SK-N-SH (cell line): ENCODE measurements at regions not wholly inside any gene's neighbourhood (a gene's known extent, or its start where the extent isn't known, plus 50 kb on each side); places are given as distances from the start of the nearest gene placed in this dataset.

Source experiments
- CTCF ChIA-PET: fragments of 300-600, 350-600 bp; formaldehyde crosslinking; extraction: SDS; loops from one replicate; lab custom pipeline; 2021; lab: Yijun Ruan, JAX
- POLR2A ChIA-PET: fragments of 350-600 bp; sonication (Branson Sonifier 250); formaldehyde crosslinking; extraction: SDS; loops from one replicate; lab custom pipeline; 2020; ENCODE audit warnings: antibody characterized with exemption, inconsistent platforms; lab: Yijun Ruan, JAX
- DNase-seq: peaks from one replicate; pipeline ENCODE4 v3.0.0; 2012
- H2AFZ ChIP-seq: fragments of 200-600 bp; sonication (generic); 2 replicates; pipeline ENCODE4 v1.8.1; 2016; ENCODE audit warnings: antibody characterized with exemption, mild to moderate bottlenecking, low read depth
- H3F3A ChIP-seq: fragments of 200-600 bp; sonication (generic); replicated peaks from 2 replicates; pipeline ENCODE3; 2016; ENCODE audit warnings: antibody characterized with exemption, mild to moderate bottlenecking; ENCODE audit not compliant: insufficient read depth
- H3K27ac ChIP-seq, 2 experiments: fragments of 200-500 bp in 1 of 2; fragments of 200-600 bp in 1 of 2; sonication (Bioruptor generic) in 1 of 2; sonication (generic), shearing (Covaris generic) in 1 of 2; 2 replicates each; pipeline versions ENCODE4 v1.5.1 to v1.6.1; 2014 to 2016; ENCODE audit warnings: low read depth in 2 of 2, inconsistent platforms in 1 of 2, low read length in 1 of 2, mild to moderate bottlenecking in 1 of 2, mixed read lengths in 1 of 2
- H3K27me3 ChIP-seq: fragments of 200-600 bp; sonication (generic), shearing (Covaris generic); 2 replicates; pipeline ENCODE4 v1.6.1; 2016; ENCODE audit warnings: mixed run types; ENCODE audit not compliant: insufficient read depth
- H3K36me3 ChIP-seq, 2 experiments: fragments of 200-500 bp in 1 of 2; fragments of 200-600 bp in 1 of 2; sonication (Bioruptor generic) in 1 of 2; sonication (generic) in 1 of 2; replicated peaks in 1 of 2; 2 replicates each; pipeline versions ENCODE3 to v1.5.1; 2014 to 2016; ENCODE audit warnings: low read length in 1 of 2, mild to moderate bottlenecking in 1 of 2; ENCODE audit not compliant: insufficient read depth in 2 of 2, control insufficient read depth in 1 of 2
- H3K4me1 ChIP-seq, 2 experiments: fragments of 200-500 bp in 1 of 2; fragments of 200-600 bp in 1 of 2; sonication (Bioruptor generic) in 1 of 2; sonication (generic), shearing (Covaris generic) in 1 of 2; 2 replicates each; pipeline versions ENCODE4 v1.5.1 to v1.6.1; 2014 to 2016; ENCODE audit warnings: low read depth in 1 of 2, low read length in 1 of 2, mixed run types in 1 of 2; ENCODE audit not compliant: insufficient read depth in 2 of 2, control insufficient read depth in 1 of 2
- H3K4me2 ChIP-seq: fragments of 200-600 bp; sonication (generic), shearing (Covaris generic); 2 replicates; pipeline ENCODE4 v1.6.1; 2017; ENCODE audit warnings: mixed run types
- H3K4me3 ChIP-seq, 2 experiments: fragments of 200-500 bp in 1 of 2; fragments of 200-600 bp in 1 of 2; sonication (Bioruptor generic) in 1 of 2; sonication (generic), shearing (Covaris generic) in 1 of 2; 2 replicates each; pipeline versions ENCODE4 v1.5.1 to v1.8.1; 2014 to 2016; ENCODE audit warnings: low read depth in 2 of 2, inconsistent platforms in 1 of 2, low read length in 1 of 2, mild to moderate bottlenecking in 1 of 2, mixed read lengths in 1 of 2, moderate library complexity in 1 of 2
- H3K79me2 ChIP-seq: fragments of 200-600 bp; sonication (generic); 2 replicates; pipeline ENCODE4 v1.8.1; 2017; ENCODE audit warnings: mild to moderate bottlenecking; ENCODE audit not compliant: insufficient read depth
- H3K9ac ChIP-seq: fragments of 200-600 bp; sonication (generic); 2 replicates; pipeline ENCODE4 v1.6.1; 2017; ENCODE audit warnings: mixed run types
- H3K9me2 ChIP-seq: fragments of 200-600 bp; sonication (generic); 2 replicates; pipeline ENCODE4 v1.6.1; 2017; ENCODE audit warnings: mixed run types
- H3K9me3 ChIP-seq: fragments of 200-600 bp; sonication (generic); 2 replicates; pipeline ENCODE4 v1.6.1; 2017; ENCODE audit warnings: mixed run types, mild to moderate bottlenecking, moderate library complexity
- H4K20me1 ChIP-seq: fragments of 200-600 bp; sonication (generic); 2 replicates; pipeline ENCODE4 v1.6.1; 2017; ENCODE audit warnings: mild to moderate bottlenecking, mixed run types; ENCODE audit not compliant: insufficient read depth
- CHD2 ChIP-seq: fragments of 150-350 bp; IDR thresholded peaks from 2 replicates; pipeline ENCODE4 v1.6.1; 2018; ENCODE audit warnings: low read length; ENCODE audit not compliant: partially characterized antibody
- ELF1 ChIP-seq: IDR thresholded peaks from 2 replicates; pipeline ENCODE4 v1.4.0; 2012
- EP300 ChIP-seq, 2 experiments: IDR thresholded peaks; 2 replicates each; pipeline versions ENCODE4 v1.4.0 to v1.6.1; 2012; ENCODE audit warnings: borderline replicate concordance in 1 of 2, low read depth in 1 of 2, low read length in 1 of 2
- EZH2phosphoT487 ChIP-seq: fragments of 200-600 bp; sonication (generic); IDR thresholded peaks from 2 replicates; pipeline ENCODE4 v1.6.1; 2017; ENCODE audit warnings: low read depth, mixed run types, mild to moderate bottlenecking, antibody characterized with exemption, moderate library complexity, borderline replicate concordance
- FOSL2 ChIP-seq: IDR thresholded peaks from 2 replicates; pipeline ENCODE4 v1.4.0; 2012; ENCODE audit warnings: low read depth, mild to moderate bottlenecking, moderate library complexity, borderline replicate concordance
- FOXJ3 ChIP-seq: sonication (generic); formaldehyde crosslinking; IDR thresholded peaks from 2 replicates; pipeline ENCODE4 v1.5.1; 2020; ENCODE audit warnings: mild to moderate bottlenecking, missing genetic modification reagents
- FOXM1 ChIP-seq: IDR thresholded peaks from 2 replicates; pipeline ENCODE4 v1.4.0; 2012; ENCODE audit warnings: low read depth, mild to moderate bottlenecking
- IRF3 ChIP-seq: fragments of 150-350 bp; IDR thresholded peaks from 2 replicates; pipeline ENCODE4 v1.6.1; 2016; ENCODE audit warnings: mild to moderate bottlenecking, low read depth, low read length
- JUND ChIP-seq: IDR thresholded peaks from 2 replicates; pipeline ENCODE4 v1.4.0; 2012
- NRF1 ChIP-seq: IDR thresholded peaks from 2 replicates; pipeline ENCODE4 v1.6.1; 2012; ENCODE audit warnings: low read depth, mild to moderate bottlenecking, low read length
- RAD21 ChIP-seq: IDR thresholded peaks from 2 replicates; pipeline ENCODE4 v1.6.1; 2012; ENCODE audit warnings: mild to moderate bottlenecking, low read length
- REST ChIP-seq: IDR thresholded peaks from 2 replicates; pipeline ENCODE4 v1.6.1; 2012; ENCODE audit warnings: mild to moderate bottlenecking, low read depth, low read length, moderate library complexity
- RXRA ChIP-seq: IDR thresholded peaks from 2 replicates; pipeline ENCODE4 v1.4.0; 2012; ENCODE audit warnings: low read depth, mild to moderate bottlenecking, borderline replicate concordance
- TAF1 ChIP-seq: IDR thresholded peaks from 2 replicates; pipeline ENCODE4 v1.6.1; 2012; ENCODE audit warnings: low read depth, mild to moderate bottlenecking, low read length, moderate library complexity, borderline replicate concordance
- TEAD4 ChIP-seq: IDR thresholded peaks from 2 replicates; pipeline ENCODE4 v1.4.0; 2012; ENCODE audit warnings: mild to moderate bottlenecking, borderline replicate concordance; ENCODE audit not compliant: insufficient read depth
- YY1 ChIP-seq: IDR thresholded peaks from 2 replicates; pipeline ENCODE4 v1.4.0; 2012; ENCODE audit warnings: low read depth, mild to moderate bottlenecking
- WGBS: methylation state at CpG from one replicate; pipeline ENCODE4 v1.1.6; 2017; ENCODE audit warnings: low lambda C conversion rate; 5-methylcytosine and 5-hydroxymethylcytosine counted together
- TF ChIP-seq, protein P1 (sequence below): IDR thresholded peaks from 2 replicates; pipeline ENCODE4 v1.4.0; 2012; ENCODE audit warnings: low read depth
- TF ChIP-seq, protein P2 (sequence below): fragments of 200-600 bp; sonication (generic); IDR thresholded peaks from 2 replicates; pipeline ENCODE4 v1.6.1; 2017; ENCODE audit warnings: antibody characterized with exemption, mild to moderate bottlenecking, moderate library complexity
- TF ChIP-seq, protein P3 (sequence below): IDR thresholded peaks from 2 replicates; pipeline ENCODE4 v1.4.0; 2012; ENCODE audit warnings: low read depth, borderline replicate concordance

DNA sequence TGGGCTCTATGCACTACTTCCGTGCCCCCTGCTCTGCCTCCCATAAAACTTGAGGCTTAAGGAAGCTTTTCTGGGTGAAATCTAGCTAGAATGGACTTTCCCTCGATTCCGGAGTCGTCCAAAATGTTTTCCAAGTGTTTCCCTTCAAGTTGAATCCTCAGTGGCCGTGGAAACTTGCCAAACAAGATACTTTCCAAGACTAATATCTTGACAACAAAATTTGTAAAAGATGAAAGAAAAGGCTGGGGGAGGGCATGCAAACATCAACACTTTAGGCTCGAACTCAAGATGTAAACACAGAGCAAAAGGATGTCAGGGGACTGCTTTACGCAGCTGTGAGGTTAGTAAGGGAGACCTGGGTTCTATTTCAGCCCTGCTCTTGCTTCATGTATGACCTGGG lies 482.8 kb upstream of the KLF4 start:
- Histone ChIP-seq H3K4me3 (no peak overlapping the region), H3K9me2 (no peaks in the 10 kb centered on the region), H3K27me3 (peaks cover 19% of the 10 kb centered on the region), H3K27ac (no peak overlapping the region), H3K4me1 (no peaks in the 10 kb centered on the region), H3K79me2 (no peaks in the 10 kb centered on the region), H2AFZ (no peak overlapping the region), H3K9ac (no peak overlapping the region), H3F3A (no peaks in the 10 kb centered on the region), H3K4me2 (no peak overlapping the region), H3K36me3 (no peaks in the 10 kb centered on the region), H4K20me1 (no peaks in the 10 kb centered on the region), H3K9me3 (no peaks in the 10 kb centered on the region)
- ChIA-PET CTCF (no interaction called here), POLR2A (no interaction called here)
- no peak for DNase-seq
- 15% methylated on average over 7 of the region's 7 CpGs for WGBS
- TF ChIP-seq, protein P1, sequence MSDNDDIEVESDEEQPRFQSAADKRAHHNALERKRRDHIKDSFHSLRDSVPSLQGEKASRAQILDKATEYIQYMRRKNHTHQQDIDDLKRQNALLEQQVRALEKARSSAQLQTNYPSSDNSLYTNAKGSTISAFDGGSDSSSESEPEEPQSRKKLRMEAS: no peak
- no peak for TF ChIP-seq EP300 (IDR thresholded peaks at IDR 0.05; ENCODE audit: borderline replicate concordance in 1 of 2, low read depth in 1 of 2, low read length in 1 of 2)
- TF ChIP-seq, protein P2, sequence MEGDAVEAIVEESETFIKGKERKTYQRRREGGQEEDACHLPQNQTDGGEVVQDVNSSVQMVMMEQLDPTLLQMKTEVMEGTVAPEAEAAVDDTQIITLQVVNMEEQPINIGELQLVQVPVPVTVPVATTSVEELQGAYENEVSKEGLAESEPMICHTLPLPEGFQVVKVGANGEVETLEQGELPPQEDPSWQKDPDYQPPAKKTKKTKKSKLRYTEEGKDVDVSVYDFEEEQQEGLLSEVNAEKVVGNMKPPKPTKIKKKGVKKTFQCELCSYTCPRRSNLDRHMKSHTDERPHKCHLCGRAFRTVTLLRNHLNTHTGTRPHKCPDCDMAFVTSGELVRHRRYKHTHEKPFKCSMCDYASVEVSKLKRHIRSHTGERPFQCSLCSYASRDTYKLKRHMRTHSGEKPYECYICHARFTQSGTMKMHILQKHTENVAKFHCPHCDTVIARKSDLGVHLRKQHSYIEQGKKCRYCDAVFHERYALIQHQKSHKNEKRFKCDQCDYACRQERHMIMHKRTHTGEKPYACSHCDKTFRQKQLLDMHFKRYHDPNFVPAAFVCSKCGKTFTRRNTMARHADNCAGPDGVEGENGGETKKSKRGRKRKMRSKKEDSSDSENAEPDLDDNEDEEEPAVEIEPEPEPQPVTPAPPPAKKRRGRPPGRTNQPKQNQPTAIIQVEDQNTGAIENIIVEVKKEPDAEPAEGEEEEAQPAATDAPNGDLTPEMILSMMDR: no peak
- TF ChIP-seq NRF1: no peak
- no peak for TF ChIP-seq ELF1
- no peak for TF ChIP-seq YY1
- no peak for TF ChIP-seq FOXJ3 (CRISPR knock-in tag)
- no peak for TF ChIP-seq RXRA
- no peak for TF ChIP-seq TEAD4
- no peak for TF ChIP-seq EZH2phosphoT487
- TF ChIP-seq FOSL2: no peak
- TF ChIP-seq JUND: no peak
- TF ChIP-seq TAF1: no peak
- TF ChIP-seq FOXM1: no peak
- TF ChIP-seq REST: no peak
- TF ChIP-seq, protein P3, sequence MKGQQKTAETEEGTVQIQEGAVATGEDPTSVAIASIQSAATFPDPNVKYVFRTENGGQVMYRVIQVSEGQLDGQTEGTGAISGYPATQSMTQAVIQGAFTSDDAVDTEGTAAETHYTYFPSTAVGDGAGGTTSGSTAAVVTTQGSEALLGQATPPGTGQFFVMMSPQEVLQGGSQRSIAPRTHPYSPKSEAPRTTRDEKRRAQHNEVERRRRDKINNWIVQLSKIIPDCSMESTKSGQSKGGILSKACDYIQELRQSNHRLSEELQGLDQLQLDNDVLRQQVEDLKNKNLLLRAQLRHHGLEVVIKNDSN: no peak
- TF ChIP-seq IRF3: no peak
- TF ChIP-seq RAD21: no peak
- no peak for TF ChIP-seq CHD2
